ENCODE measurements at regions not wholly inside any gene's neighbourhood (a gene's known extent, or its start where the extent isn't known, plus 50 kb on each side); places are given as distances from the start of the nearest gene placed in this dataset.
A peak's percentile ranks its signal among the peaks of the same experiment; 100 is the strongest.

DNA sequence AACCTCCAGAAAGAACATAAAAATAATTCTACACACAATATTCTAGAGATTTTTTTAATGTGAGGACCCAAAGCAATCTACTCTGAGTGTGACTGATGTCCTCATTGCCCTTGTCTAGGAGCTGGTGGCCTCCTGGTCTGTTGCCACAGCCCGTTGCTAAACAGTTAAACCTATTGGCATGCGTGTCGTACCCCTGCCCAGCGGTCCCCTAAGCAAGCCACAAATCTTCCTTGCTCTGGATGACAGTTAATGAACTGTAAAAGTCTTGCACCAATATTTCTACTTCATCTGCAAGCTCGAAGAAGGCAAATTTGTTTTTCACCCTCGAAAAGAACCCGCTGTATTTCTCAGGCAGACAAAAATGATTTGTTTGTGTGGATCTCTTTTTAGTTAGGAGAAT lies 489.1 kb upstream of the MEX3C start:
- TF ChIP-seq ZNF302 (CRISPR knock-in tag; IDR thresholded peaks at IDR 0.05) (no peak), HEYL (CRISPR knock-in tag; IDR thresholded peaks at IDR 0.05) (no peak), JUNB (IDR thresholded peaks at IDR 0.05) (no peak), HOXB5 (CRISPR knock-in tag; IDR thresholded peaks at IDR 0.05) (no peak), MAZ (IDR thresholded peaks at IDR 0.05; ENCODE audit: borderline replicate concordance, low read depth, low read length) (no peak), ESRRA (IDR thresholded peaks at IDR 0.05; ENCODE audit: borderline replicate concordance, low read length) (no peak), GATA3 (IDR thresholded peaks at IDR 0.05; ENCODE audit: borderline replicate concordance) (no peak), CHD4 (IDR thresholded peaks at IDR 0.05; ENCODE audit: borderline replicate concordance) (no peak), RNF2 (IDR thresholded peaks at IDR 0.05; ENCODE audit: borderline replicate concordance, low read depth) (no peak)
- TF ChIP-seq, protein P1, sequence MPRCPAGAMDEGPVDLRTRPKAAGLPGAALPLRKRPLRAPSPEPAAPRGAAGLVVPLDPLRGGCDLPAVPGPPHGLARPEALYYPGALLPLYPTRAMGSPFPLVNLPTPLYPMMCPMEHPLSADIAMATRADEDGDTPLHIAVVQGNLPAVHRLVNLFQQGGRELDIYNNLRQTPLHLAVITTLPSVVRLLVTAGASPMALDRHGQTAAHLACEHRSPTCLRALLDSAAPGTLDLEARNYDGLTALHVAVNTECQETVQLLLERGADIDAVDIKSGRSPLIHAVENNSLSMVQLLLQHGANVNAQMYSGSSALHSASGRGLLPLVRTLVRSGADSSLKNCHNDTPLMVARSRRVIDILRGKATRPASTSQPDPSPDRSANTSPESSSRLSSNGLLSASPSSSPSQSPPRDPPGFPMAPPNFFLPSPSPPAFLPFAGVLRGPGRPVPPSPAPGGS (IDR thresholded peaks at IDR 0.05): no peak
- TF ChIP-seq, protein P2, sequence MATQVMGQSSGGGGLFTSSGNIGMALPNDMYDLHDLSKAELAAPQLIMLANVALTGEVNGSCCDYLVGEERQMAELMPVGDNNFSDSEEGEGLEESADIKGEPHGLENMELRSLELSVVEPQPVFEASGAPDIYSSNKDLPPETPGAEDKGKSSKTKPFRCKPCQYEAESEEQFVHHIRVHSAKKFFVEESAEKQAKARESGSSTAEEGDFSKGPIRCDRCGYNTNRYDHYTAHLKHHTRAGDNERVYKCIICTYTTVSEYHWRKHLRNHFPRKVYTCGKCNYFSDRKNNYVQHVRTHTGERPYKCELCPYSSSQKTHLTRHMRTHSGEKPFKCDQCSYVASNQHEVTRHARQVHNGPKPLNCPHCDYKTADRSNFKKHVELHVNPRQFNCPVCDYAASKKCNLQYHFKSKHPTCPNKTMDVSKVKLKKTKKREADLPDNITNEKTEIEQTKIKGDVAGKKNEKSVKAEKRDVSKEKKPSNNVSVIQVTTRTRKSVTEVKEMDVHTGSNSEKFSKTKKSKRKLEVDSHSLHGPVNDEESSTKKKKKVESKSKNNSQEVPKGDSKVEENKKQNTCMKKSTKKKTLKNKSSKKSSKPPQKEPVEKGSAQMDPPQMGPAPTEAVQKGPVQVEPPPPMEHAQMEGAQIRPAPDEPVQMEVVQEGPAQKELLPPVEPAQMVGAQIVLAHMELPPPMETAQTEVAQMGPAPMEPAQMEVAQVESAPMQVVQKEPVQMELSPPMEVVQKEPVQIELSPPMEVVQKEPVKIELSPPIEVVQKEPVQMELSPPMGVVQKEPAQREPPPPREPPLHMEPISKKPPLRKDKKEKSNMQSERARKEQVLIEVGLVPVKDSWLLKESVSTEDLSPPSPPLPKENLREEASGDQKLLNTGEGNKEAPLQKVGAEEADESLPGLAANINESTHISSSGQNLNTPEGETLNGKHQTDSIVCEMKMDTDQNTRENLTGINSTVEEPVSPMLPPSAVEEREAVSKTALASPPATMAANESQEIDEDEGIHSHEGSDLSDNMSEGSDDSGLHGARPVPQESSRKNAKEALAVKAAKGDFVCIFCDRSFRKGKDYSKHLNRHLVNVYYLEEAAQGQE (IDR thresholded peaks at IDR 0.05): no peak
- TF ChIP-seq, protein P3, sequence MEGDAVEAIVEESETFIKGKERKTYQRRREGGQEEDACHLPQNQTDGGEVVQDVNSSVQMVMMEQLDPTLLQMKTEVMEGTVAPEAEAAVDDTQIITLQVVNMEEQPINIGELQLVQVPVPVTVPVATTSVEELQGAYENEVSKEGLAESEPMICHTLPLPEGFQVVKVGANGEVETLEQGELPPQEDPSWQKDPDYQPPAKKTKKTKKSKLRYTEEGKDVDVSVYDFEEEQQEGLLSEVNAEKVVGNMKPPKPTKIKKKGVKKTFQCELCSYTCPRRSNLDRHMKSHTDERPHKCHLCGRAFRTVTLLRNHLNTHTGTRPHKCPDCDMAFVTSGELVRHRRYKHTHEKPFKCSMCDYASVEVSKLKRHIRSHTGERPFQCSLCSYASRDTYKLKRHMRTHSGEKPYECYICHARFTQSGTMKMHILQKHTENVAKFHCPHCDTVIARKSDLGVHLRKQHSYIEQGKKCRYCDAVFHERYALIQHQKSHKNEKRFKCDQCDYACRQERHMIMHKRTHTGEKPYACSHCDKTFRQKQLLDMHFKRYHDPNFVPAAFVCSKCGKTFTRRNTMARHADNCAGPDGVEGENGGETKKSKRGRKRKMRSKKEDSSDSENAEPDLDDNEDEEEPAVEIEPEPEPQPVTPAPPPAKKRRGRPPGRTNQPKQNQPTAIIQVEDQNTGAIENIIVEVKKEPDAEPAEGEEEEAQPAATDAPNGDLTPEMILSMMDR (IDR thresholded peaks at IDR 0.05): no peak
- 9% methylated on average over 7 of the region's 7 CpGs for WGBS (ENCODE audit: missing lambda C conversion rate)
- ATAC-seq (no peak), DNase-seq (ENCODE audit: low read depth in 1 of 2, low spot score in 1 of 2) (no peak), FAIRE-seq (no peak)
- Histone ChIP-seq H3K4me3 (no peak overlapping the region), H3K4me1 (no peaks in the 10 kb centered on the region), H3K9me3 (no peaks in the 10 kb centered on the region), H3K27ac (no peak overlapping the region), H3K4me2 (no peak overlapping the region)
- POLR2A ChIA-PET: no interaction called here
- CTCF ChIA-PET: no interaction called here

DNA sequence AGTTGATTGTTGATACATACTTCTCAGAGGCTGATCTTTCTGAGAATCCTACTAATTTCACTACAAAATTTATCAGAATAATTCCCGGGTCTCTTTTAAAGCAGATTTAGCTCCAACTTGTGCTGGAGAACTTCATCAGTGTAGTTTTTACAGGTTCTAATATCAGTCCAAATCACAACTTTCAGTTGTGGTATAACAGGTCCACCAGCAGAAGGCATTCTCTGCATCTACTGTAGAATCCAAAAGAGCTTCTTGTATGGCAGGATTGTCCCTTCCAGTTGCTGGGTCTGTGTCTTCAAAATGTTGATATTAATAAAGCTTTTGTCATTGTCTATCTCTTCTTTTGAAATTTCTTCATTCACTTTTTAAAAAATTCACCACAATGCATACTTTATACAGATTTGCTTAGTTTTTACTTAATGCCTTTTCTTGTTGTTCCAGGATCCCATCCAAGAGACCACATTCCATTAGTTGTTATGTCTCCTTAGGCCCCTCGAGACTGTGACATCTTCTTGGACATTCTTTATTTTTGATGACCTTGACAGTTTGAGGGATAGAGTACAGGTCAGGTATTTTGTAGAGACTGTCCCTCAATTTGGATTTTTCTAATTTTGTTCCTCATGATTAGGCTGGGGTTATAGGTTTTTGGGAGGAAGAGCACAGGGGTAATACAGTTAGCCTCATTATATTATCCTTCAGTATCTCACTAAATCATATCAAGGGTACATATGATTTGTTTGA lies 490.5 kb upstream of the MEX3C start:
- ATAC-seq: no peak
- no peak for FAIRE-seq
- ChIA-PET POLR2A (no interaction called here), CTCF (interaction anchor here (0.6 kb wide), 1 partner anchor 265 kb away, joined by 3 read pairs; no protein-coding TSS in a partner anchor)
- 24% methylated on average over 2 of the region's 2 CpGs for WGBS (ENCODE audit: missing lambda C conversion rate)
- TF ChIP-seq FOSL2 (IDR thresholded peaks at IDR 0.05) (no peak), FOSL2 (CRISPR knock-in tag; IDR thresholded peaks at IDR 0.05) (no peak), MAFK (IDR thresholded peaks at IDR 0.05; ENCODE audit: partially characterized antibody) (peak; percentile 11)
- H3K4me2 ChIP-seq: no peak overlapping the region
- H3K4me3 ChIP-seq: no peak overlapping the region
- H3K27ac ChIP-seq: no peak overlapping the region
- DNase-seq (ENCODE audit: low read depth in 1 of 2, low spot score in 1 of 2): no peak
- H3K9me3 ChIP-seq: no peaks in the 10 kb centered on the region
- H3K4me1 ChIP-seq: no peaks in the 10 kb centered on the region

DNA sequence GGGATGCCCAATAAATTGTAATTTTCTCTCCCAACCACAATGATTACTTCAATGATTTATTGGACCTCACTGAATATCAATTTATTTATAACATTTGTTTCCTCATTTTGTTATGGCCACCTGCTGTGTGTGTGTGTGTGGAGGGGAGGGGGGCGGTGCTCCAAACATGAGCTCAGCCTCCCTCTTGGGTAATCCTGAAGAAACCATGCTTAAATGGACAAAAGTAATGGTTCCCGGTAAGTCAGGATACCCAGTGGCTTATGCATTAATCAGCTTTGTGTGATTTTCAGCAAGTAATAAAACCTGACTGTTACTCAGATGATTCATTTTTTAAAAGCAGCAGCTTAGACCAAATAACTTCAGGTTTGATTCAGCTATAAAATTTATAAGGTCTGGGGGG lies 495.1 kb upstream of the MEX3C start:
- FAIRE-seq (no peak), DNase-seq (ENCODE audit: low read depth in 1 of 2, low spot score in 1 of 2) (no peak), ATAC-seq (no peak)
- WGBS (ENCODE audit: missing lambda C conversion rate): 40% methylated on average over 2 of the region's 2 CpGs
- CTCF ChIA-PET: no interaction called here
- TF ChIP-seq EHF (CRISPR knock-in tag; IDR thresholded peaks at IDR 0.05) (no peak), PHF8 (IDR thresholded peaks at IDR 0.05; ENCODE audit: borderline replicate concordance, low read depth) (no peak)
- POLR2A ChIA-PET: no interaction called here
- Histone ChIP-seq H3K4me1 (no peaks in the 10 kb centered on the region), H3K9me3 (no peaks in the 10 kb centered on the region), H3K4me3 (no peak overlapping the region), H3K4me2 (no peak overlapping the region), H3K27ac (no peak overlapping the region)

All from A549 (cell line).